NOMO-1 (cell line): ENCODE measurements at regions not wholly inside any gene's neighbourhood (a gene's known extent, or its start where the extent isn't known, plus 50 kb on each side); places are given as distances from the start of the nearest gene placed in this dataset.
"Not testable (repeated sequence)": the region's sequence is repeated elsewhere in the genome, so short reads cannot be mapped to it uniquely, and the experiment has no call there.

Experiments
- DNase-seq, 2 experiments: peaks; one replicate each; lab custom pipeline; 2025; ENCODE audit not compliant: unreplicated experiment in 2 of 2; lab: John Stamatoyannopoulos, UW

DNA sequence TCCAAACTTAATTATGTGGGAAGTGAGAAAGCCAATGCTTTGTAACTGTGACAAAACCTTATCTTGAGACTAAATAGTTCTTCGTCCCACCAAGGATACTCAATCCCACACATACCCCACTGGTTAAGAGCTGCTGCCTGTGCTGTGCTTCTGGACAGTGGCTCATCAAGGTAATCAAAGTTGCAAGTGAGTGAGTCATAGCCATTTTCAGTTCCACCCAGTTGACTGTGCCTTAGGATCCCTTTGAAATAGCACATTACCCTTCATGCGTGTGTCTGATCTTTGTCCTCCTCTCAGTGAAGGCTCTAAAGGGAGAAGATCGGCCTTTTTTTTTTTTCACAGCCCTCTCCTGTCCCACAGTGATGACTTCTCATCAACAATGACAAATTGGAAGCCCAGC lies 706.0 kb upstream of the AUTS2 start:
- DNase-seq: peak in 1 of 2 experiments; percentile 62

DNA sequence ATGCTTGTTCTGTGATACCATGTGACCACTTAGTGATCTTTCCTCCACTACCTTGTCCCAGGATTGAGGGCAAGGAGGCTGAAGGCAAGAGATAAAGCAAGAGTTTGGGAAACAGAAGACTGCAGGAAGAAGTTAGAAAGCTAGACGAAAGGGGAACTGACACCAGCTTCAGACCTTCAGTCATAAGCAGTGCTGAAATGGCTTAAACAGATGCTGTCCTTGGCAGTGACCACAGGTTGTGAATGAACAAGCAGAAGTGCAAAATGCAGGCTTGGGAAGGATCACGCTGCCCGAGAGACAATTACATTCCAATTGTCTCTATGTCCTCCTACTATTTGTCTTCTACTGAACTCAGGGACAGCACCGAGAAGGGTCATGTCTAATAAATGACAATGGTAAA lies 704.9 kb upstream of the AUTS2 start:
- DNase-seq: peak in 1 of 2 experiments; percentile 78

DNA sequence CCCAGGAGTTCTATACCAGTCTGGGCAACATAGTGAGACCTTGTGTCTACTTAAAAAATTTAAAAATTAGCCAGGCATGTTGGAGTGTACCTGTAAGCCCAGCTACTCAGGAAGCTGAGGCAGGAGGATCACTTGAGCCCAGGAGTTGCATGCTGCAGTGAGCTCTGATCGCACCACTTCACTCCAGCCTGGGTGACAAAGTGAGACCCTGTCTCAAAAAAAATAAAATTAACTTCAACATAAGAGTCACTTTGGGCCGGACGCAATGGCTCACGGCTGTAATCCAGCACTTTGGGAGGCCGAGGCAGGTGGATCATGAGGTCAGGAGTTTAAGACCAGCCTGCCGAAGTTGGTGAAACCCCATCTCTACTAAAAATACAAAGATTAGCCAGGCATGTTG lies 699.1 kb upstream of the AUTS2 start:
- DNase-seq: not testable (repeated sequence)

DNA sequence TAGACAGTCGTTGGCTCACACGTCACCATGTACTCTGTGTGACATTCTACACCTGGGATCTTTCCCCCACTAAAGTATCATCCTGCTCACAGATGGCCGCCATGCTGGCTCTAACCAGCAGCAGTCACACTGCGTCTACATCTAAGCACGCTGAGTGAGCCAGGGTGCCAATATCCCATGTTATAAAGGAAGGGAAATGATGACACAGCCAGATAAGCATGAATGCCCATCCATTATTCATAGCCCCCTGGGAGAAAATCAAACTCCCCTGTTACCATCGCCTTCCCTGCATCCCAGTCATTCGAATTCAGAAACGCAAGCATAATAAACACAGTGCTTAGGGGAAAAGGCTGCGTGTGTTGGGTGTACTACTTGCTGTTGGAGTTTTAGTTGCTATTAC lies 698.2 kb upstream of the AUTS2 start:
- DNase-seq: no peak

GRCh38 chr7:68904630-68905029 lies 693.6 kb upstream of the AUTS2 start:
- no peak for DNase-seq

DNA sequence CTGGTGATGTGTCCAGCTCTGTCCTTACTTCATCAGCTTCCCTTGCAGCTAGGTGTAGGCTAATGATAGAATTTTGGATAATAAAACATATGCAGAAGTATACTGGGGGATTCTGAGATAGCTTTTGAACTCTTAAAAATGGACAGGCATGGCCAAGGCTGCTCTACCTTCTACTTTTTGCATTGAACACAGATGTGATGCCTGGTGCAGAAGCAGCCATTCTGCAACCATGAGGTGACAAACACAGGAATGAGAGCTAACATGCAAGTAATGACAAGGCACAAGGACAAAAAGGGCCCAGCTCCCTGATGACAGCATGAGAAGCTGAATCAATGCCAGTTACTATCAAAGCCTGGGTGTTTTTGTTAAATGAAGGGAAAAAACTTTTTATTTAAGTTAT lies 686.5 kb upstream of the AUTS2 start:
- no peak for DNase-seq

GRCh38 chr7:68914006-68914405 lies 684.3 kb upstream of the AUTS2 start:
- no peak for DNase-seq

DNA sequence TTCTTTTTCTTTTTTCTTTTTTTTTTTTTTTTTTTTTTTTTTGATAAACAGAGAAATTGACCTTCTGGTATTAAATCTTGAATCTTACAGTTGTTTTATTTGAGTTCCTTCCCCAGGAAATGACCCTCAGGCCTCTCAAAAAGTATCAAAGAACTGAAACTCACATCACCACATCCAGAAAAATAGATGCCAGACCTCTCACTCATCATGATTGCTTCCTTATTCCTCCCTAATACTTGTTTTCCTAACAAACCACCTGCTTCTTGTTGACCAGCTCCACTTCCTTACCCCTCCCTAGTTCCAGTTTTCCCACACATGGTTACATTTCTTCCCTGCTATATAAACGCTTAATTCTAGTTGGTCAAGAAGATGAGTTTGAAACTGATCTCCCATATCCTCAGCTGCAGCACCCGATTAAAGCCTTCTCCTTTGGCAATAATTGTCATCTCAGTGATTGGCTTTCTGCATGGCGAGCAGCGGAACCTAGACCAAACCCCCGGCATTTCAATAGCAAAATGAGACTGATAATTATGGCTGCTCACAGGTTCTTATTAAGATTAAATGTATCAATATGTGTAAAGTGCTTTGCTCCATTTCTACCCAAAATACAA lies 681.1 kb upstream of the AUTS2 start:
- DNase-seq: no peak

GRCh38 chr7:68918621-68919020 lies 679.7 kb upstream of the AUTS2 start:
- no peak for DNase-seq

GRCh38 chr7:68922850-68923249 lies 675.4 kb upstream of the AUTS2 start:
- DNase-seq: peak in 1 of 2 experiments; percentile 37

- no peak for DNase-seq
These were observed 673.0 kb upstream of the AUTS2 start for GRCh38 chr7:68925241-68925640.

GRCh38 chr7:68929781-68930261 lies 668.5 kb upstream of the AUTS2 start:
- no peak for DNase-seq

- peak; percentile 31 to 62 for DNase-seq
These were observed 661.7 kb upstream of the AUTS2 start for GRCh38 chr7:68936471-68937035.

GRCh38 chr7:68938151-68938550 lies 660.1 kb upstream of the AUTS2 start:
- no peak for DNase-seq

GRCh38 chr7:68943786-68944185 lies 654.5 kb upstream of the AUTS2 start:
- no peak for DNase-seq

GRCh38 chr7:68955656-68956055 lies 642.6 kb upstream of the AUTS2 start:
- DNase-seq: no peak

- DNase-seq: no peak
These were observed 639.7 kb upstream of the AUTS2 start for GRCh38 chr7:68958571-68958970.

- DNase-seq: peak in 1 of 2 experiments; percentile 28
These were observed 634.7 kb upstream of the AUTS2 start for GRCh38 chr7:68963552-68963951.

- peak in 1 of 2 experiments; percentile 30 for DNase-seq
These were observed 634.2 kb upstream of the AUTS2 start for GRCh38 chr7:68964060-68964459.

GRCh38 chr7:68965351-68965750 lies 632.9 kb upstream of the AUTS2 start:
- DNase-seq: no peak

GRCh38 chr7:68967598-68967997 lies 630.7 kb upstream of the AUTS2 start:
- no peak for DNase-seq

DNA sequence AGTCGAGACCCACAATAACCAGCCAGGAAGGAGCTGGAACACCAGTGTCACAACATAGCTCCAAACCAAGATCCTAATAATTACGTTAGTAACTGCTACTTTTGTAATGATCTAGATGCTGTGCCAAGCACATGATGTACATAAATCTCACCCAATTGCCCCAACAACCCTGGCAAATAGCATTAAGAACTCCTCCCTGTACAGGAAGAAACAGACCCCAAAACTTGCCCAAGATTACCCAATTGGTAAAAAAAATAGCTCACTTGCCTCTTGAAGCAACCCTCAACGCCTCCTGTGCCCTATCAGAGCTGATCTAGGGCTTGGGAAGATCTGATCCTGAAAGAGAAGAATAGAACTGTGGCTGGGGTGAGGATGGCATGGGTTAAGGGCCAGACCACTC lies 628.7 kb upstream of the AUTS2 start:
- DNase-seq: peak; percentile 67 to 82
